Activated CD8-positive, alpha-beta T cell treated with anti-CD3 and anti-CD28 coated beads for 36 hours (primary cell): ENCODE measurements at regions not wholly inside any gene's neighbourhood (a gene's known extent, or its start where the extent isn't known, plus 50 kb on each side); places are given as distances from the start of the nearest gene placed in this dataset.

Experiments used
- ATAC-seq: fragments of 200-7000 bp; cut with Tn5 transposase; one replicate; pipeline ENCODE4 v1.10.0; 2021; ENCODE audit warnings: mild to moderate bottlenecking, moderate library complexity
- CTCF ChIA-PET: fragments of 350-600 bp; sonication (Branson Sonifier 250); formaldehyde crosslinking; loops from one replicate; lab custom pipeline; 2021; ENCODE audit warnings: antibody characterized with exemption; lab: Charles Lee
- POLR2A ChIA-PET: fragments of 350-600 bp; sonication (Branson Sonifier 250); formaldehyde crosslinking; loops from one replicate; lab custom pipeline; 2021; ENCODE audit warnings: antibody characterized with exemption; lab: Charles Lee
- DNase-seq: peaks from one replicate; pipeline ENCODE4 v3.0.0-alpha.2; 2020
- H3K27ac Mint-ChIP-seq: one replicate; pipeline ENCODE4 v1.8.0; 2021; ENCODE audit warnings: mild to moderate bottlenecking, mixed read lengths
- H3K27me3 Mint-ChIP-seq: one replicate; pipeline ENCODE4 v1.8.0; 2021; ENCODE audit warnings: mixed read lengths
- H3K36me3 Mint-ChIP-seq: one replicate; pipeline ENCODE4 v1.8.0; 2021; ENCODE audit warnings: low read depth, mixed read lengths
- H3K4me1 Mint-ChIP-seq: one replicate; pipeline ENCODE4 v1.8.0; 2021; ENCODE audit warnings: low read depth, mixed read lengths
- H3K4me3 Mint-ChIP-seq: one replicate; pipeline ENCODE4 v1.8.0; 2021; ENCODE audit warnings: mild to moderate bottlenecking, moderate library complexity, mixed read lengths
- H3K9me3 Mint-ChIP-seq: one replicate; pipeline ENCODE4 v1.8.0; 2021; ENCODE audit warnings: mixed read lengths
- CTCF ChIP-seq: fragments of 200-600 bp; IDR thresholded peaks from one replicate; pipeline ENCODE4 v1.8.0; 2022; ENCODE audit warnings: antibody characterized with exemption, mild to moderate bottlenecking
- intact Hi-C: fragments of 100-400 bp; cut with micrococcal nuclease; formaldehyde crosslinking; loops from one replicate; pipeline ENCODE4 v1.10.0; 2022

- ChIA-PET POLR2A (no interaction called here), CTCF (no interaction called here)
- intact Hi-C loops = no loop called here
- Mint-ChIP-seq H3K4me1 (no peaks in the 10 kb centered on the region), H3K27ac (no peak overlapping the region), H3K4me3 (no peak overlapping the region), H3K9me3 (peaks cover 7% of the 10 kb centered on the region), H3K27me3 (no peaks in the 10 kb centered on the region), H3K36me3 (no peaks in the 10 kb centered on the region)
- DNase-seq = no peak
- ATAC-seq = no peak
- no peak for TF ChIP-seq CTCF
Measured at GRCh38 chr4:179130122-179130714, 1688.0 kb upstream of the AGA start.

- POLR2A ChIA-PET = no interaction called here
- Mint-ChIP-seq H3K4me3 (no peak overlapping the region), H3K27ac (no peak overlapping the region), H3K36me3 (no peaks in the 10 kb centered on the region), H3K9me3 (peaks cover 8% of the 10 kb centered on the region), H3K27me3 (no peaks in the 10 kb centered on the region), H3K4me1 (no peaks in the 10 kb centered on the region)
- TF ChIP-seq CTCF = no peak
- no peak for ATAC-seq
- intact Hi-C loops = no loop called here
- DNase-seq = no peak
- CTCF ChIA-PET = no interaction called here
Measured at GRCh38 chr4:179145746-179146525, 1703.7 kb upstream of the AGA start.

GRCh38 chr4:179151770-179152169 is 1709.5 kb upstream of the AGA start:
- TF ChIP-seq CTCF = no peak
- peaks cover 1% of the 10 kb centered on the region for H3K9me3 Mint-ChIP-seq
- ChIA-PET POLR2A (no interaction called here), CTCF (no interaction called here)
- H3K36me3 Mint-ChIP-seq = no peaks in the 10 kb centered on the region
- H3K4me3 Mint-ChIP-seq = no peak overlapping the region
- ATAC-seq (no peak), DNase-seq (no peak)
- H3K27ac Mint-ChIP-seq = no peak overlapping the region
- intact Hi-C loops = no loop called here
- H3K4me1 Mint-ChIP-seq = no peaks in the 10 kb centered on the region
- no peaks in the 10 kb centered on the region for H3K27me3 Mint-ChIP-seq

- ATAC-seq (no peak), DNase-seq (no peak)
- H3K36me3 Mint-ChIP-seq = no peaks in the 10 kb centered on the region
- ChIA-PET CTCF (no interaction called here), POLR2A (no interaction called here)
- H3K4me1 Mint-ChIP-seq = no peaks in the 10 kb centered on the region
- no peak overlapping the region for H3K4me3 Mint-ChIP-seq
- no peak overlapping the region for H3K27ac Mint-ChIP-seq
- intact Hi-C loops = no loop called here
- TF ChIP-seq CTCF = no peak
- H3K9me3 Mint-ChIP-seq = peaks cover 16% of the 10 kb centered on the region
- H3K27me3 Mint-ChIP-seq = no peaks in the 10 kb centered on the region
Measured at GRCh38 chr4:179163147-179163546, 1720.9 kb upstream of the AGA start.

- CTCF ChIA-PET = no interaction called here
- no peak for TF ChIP-seq CTCF
Measured at GRCh38 chr4:179164267-179164999, 1722.2 kb upstream of the AGA start.

More at GRCh38 chr4:179164267-179164999, 1722.2 kb upstream of the AGA start:
- ATAC-seq (no peak), DNase-seq (no peak)
- no peaks in the 10 kb centered on the region for H3K27me3 Mint-ChIP-seq
- H3K4me1 Mint-ChIP-seq = no peaks in the 10 kb centered on the region
- peaks cover 16% of the 10 kb centered on the region for H3K9me3 Mint-ChIP-seq
- intact Hi-C loops = no loop called here
- POLR2A ChIA-PET = no interaction called here
- H3K27ac Mint-ChIP-seq = no peak overlapping the region
- no peaks in the 10 kb centered on the region for H3K36me3 Mint-ChIP-seq
- no peak overlapping the region for H3K4me3 Mint-ChIP-seq
